Endothelial cell of umbilical vein (primary cell): ENCODE measurements at regions not wholly inside any gene's neighbourhood (a gene's known extent, or its start where the extent isn't known, plus 50 kb on each side); places are given as distances from the start of the nearest gene placed in this dataset.

Source experiments
- BruUV-seq: library from RNA; stranded (reverse); fragments of 400-500 nt; replicated peaks from 2 replicates; lab custom pipeline; 2021; lab: Mats Ljungman, UMichigan
- CTCF ChIA-PET: fragments of 300-600, 350-600 bp; sonication (Branson Sonifier 250); formaldehyde crosslinking; loops from one replicate; lab custom pipeline; 2021; ENCODE audit warnings: antibody characterized with exemption, inconsistent platforms; lab: Charles Lee
- POLR2A ChIA-PET: fragments of 300-600, 350-600 bp; sonication (Branson Sonifier 250); formaldehyde crosslinking; loops from one replicate; lab custom pipeline; 2021; ENCODE audit warnings: antibody characterized with exemption, inconsistent platforms; lab: Charles Lee
- DNase-seq: peaks from one replicate; pipeline ENCODE4 v3.0.0-alpha.2; 2011; ENCODE audit warnings: low read depth, low spot score
- FAIRE-seq: peaks from 2 replicates; lab custom pipeline; 2011; peaks lifted over from hg19 to GRCh38; lab: Jason Lieb, UNC
- H2AFZ ChIP-seq: 2 replicates; pipeline ENCODE4 v1.6.0; 2012; ENCODE audit warnings: low read depth, low read length, control low read depth, inconsistent platforms
- H3K27ac ChIP-seq: 2 replicates; pipeline ENCODE4 v1.5.1; 2011; ENCODE audit warnings: low read depth, mild to moderate bottlenecking, control low read depth, low read length, moderate library complexity; ENCODE audit not compliant: insufficient read depth
- H3K27me3 ChIP-seq, 2 experiments: 2 replicates each; pipeline versions ENCODE4 v1.6.0 to v1.6.1; 2011; ENCODE audit warnings: low read length in 2 of 2, mixed read lengths in 1 of 2; ENCODE audit not compliant: control insufficient read depth in 2 of 2, insufficient read depth in 2 of 2
- H3K36me3 ChIP-seq, 2 experiments: 2 replicates in 1 of 2; 3 replicates in 1 of 2; pipeline ENCODE4 v1.5.1; 2011; ENCODE audit warnings: low read length in 2 of 2, mild to moderate bottlenecking in 1 of 2, moderate library complexity in 1 of 2; ENCODE audit not compliant: control insufficient read depth in 2 of 2, insufficient read depth in 2 of 2; ENCODE audit errors: extremely low read depth in 1 of 2
- H3K4me1 ChIP-seq: 3 replicates; pipeline ENCODE4 v1.5.1; 2011; ENCODE audit warnings: mild to moderate bottlenecking, low read length; ENCODE audit not compliant: control insufficient read depth, insufficient read depth; ENCODE audit errors: extremely low read depth
- H3K4me2 ChIP-seq: 2 replicates; pipeline ENCODE4 v1.6.1; 2011; ENCODE audit warnings: low read length, control low read depth, mixed read lengths; ENCODE audit not compliant: insufficient read depth
- H3K4me3 ChIP-seq, 3 experiments: fragments of 200-600 bp in 1 of 3; sonication (generic), shearing (Covaris generic) in 1 of 3; replicated peaks in 1 of 3; 2 replicates each; pipeline ENCODE4 v1.5.1; 2011 to 2016; ENCODE audit warnings: control low read depth in 3 of 3, low read length in 3 of 3, mild to moderate bottlenecking in 2 of 3, inconsistent platforms in 1 of 3, low read depth in 1 of 3, moderate library complexity in 1 of 3; ENCODE audit not compliant: insufficient read depth in 1 of 3
- H3K79me2 ChIP-seq: 2 replicates; pipeline ENCODE4 v1.6.0; 2012; ENCODE audit warnings: low read length, inconsistent platforms; ENCODE audit not compliant: control insufficient read depth, insufficient read depth
- H3K9ac ChIP-seq: replicated peaks from 2 replicates; pipeline ENCODE3; 2011; ENCODE audit warnings: low read length, control low read depth; ENCODE audit not compliant: insufficient read depth; ENCODE audit errors: extremely low read depth
- H3K9me1 ChIP-seq: replicated peaks from 3 replicates; pipeline ENCODE4 v1.6.0; 2011; ENCODE audit warnings: mild to moderate bottlenecking, low read length; ENCODE audit not compliant: control insufficient read depth, insufficient read depth; ENCODE audit errors: extremely low read depth
- H3K9me3 ChIP-seq: replicated peaks from 2 replicates; pipeline ENCODE4 v1.5.1; 2012; ENCODE audit warnings: low read length, inconsistent platforms; ENCODE audit not compliant: control insufficient read depth, insufficient read depth
- H4K20me1 ChIP-seq: replicated peaks from 2 replicates; pipeline ENCODE3; 2011; ENCODE audit warnings: mild to moderate bottlenecking, low read length; ENCODE audit not compliant: control insufficient read depth, insufficient read depth; ENCODE audit errors: extremely low read depth
- EZH2 ChIP-seq: IDR thresholded peaks from 2 replicates; pipeline ENCODE4 v1.6.1; 2012; ENCODE audit warnings: borderline replicate concordance, low read depth, mild to moderate bottlenecking, moderate library complexity, low read length, inconsistent platforms; ENCODE audit not compliant: severe bottlenecking
- FOS ChIP-seq: IDR thresholded peaks from 2 replicates; pipeline ENCODE4 v1.6.1; 2011; ENCODE audit warnings: mild to moderate bottlenecking, low read length, moderate library complexity, borderline replicate concordance; ENCODE audit not compliant: insufficient read depth
- GATA2 ChIP-seq: IDR thresholded peaks from 2 replicates; pipeline ENCODE4 v1.7.0; 2011; ENCODE audit warnings: low read depth, mild to moderate bottlenecking, moderate library complexity, mixed read lengths, low read length; ENCODE audit not compliant: insufficient read length, insufficient read depth
- JUN ChIP-seq: IDR thresholded peaks from 2 replicates; pipeline ENCODE4 v1.6.1; 2011; ENCODE audit warnings: borderline replicate concordance, low read depth; ENCODE audit not compliant: insufficient read length, insufficient read depth
- MYC ChIP-seq: IDR thresholded peaks from one replicate; pipeline ENCODE4 v1.6.1; 2011; ENCODE audit warnings: mild to moderate bottlenecking, low read depth, low read length
- POLR2A ChIP-seq: IDR thresholded peaks from 2 replicates; pipeline ENCODE4 v1.6.1; 2012; ENCODE audit warnings: low read depth, mild to moderate bottlenecking, control low read depth, low read length
- POLR2AphosphoS5 ChIP-seq: IDR thresholded peaks from 2 replicates; pipeline ENCODE4 v1.6.1; 2012; ENCODE audit warnings: low read depth, mild to moderate bottlenecking, control low read depth, low read length, moderate library complexity; ENCODE audit not compliant: insufficient read depth
- dilution Hi-C: fragments of 300-500 bp; cut with MboI; formaldehyde crosslinking; loops from one replicate; pipeline ENCODE4 v1.15.0; 2019; ENCODE audit warnings: low sequenced_read_pairs; ENCODE audit not compliant: extremely low pct_ligation_motif_present
- intact Hi-C: fragments of 100-400 bp; cut with micrococcal nuclease; formaldehyde crosslinking; loops from one replicate; pipeline ENCODE4 v1.10.0; 2022
- TF ChIP-seq, protein P1 (sequence below): IDR thresholded peaks from 2 replicates; pipeline ENCODE4 v1.6.1; 2011; ENCODE audit not compliant: insufficient read depth, insufficient read length
- TF ChIP-seq, protein P2 (sequence below), 2 donors: IDR thresholded peaks; 1 replicate in 1 of 2; 2 replicates in 1 of 2; pipeline ENCODE4 v1.5.1; 2011; ENCODE audit warnings: low read length in 2 of 2, mild to moderate bottlenecking in 2 of 2, moderate library complexity in 2 of 2, control low read depth in 1 of 2, inconsistent platforms in 1 of 2, low read depth in 1 of 2; ENCODE audit not compliant: insufficient read depth in 1 of 2; ENCODE audit errors: extremely low read depth in 1 of 2

DNA sequence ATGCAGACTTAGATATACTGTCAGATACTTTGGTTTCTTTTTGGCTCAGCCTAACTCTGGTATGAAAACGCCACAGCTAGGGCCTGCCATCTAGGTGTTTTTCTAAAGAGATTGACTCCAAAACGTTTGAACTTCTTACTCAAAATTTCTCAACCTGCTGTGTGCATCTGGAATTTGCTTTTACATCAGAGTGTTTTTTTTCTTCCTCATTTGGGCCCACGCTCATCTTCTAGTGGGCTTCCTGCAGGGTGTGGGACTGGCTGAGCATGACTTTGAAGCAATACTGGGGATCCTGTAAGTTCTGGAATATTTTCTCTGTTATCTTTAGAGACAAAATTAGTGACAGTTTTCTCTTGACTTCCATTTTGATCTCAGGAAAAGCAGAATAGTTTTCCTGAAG is 117.8 kb downstream of the NR1D2 start:
- no peak overlapping the region for H3K27ac ChIP-seq
- no peaks in the 10 kb centered on the region for H3K79me2 ChIP-seq
- intact Hi-C loops = no loop called here
- H4K20me1 ChIP-seq = no peaks in the 10 kb centered on the region
- ChIA-PET CTCF (no interaction called here), POLR2A (no interaction called here)
- TF ChIP-seq POLR2AphosphoS5 (no peak), POLR2A (no peak), JUN (no peak), FOS (no peak), MYC (no peak), EZH2 (no peak), GATA2 (no peak)
- TF ChIP-seq, protein P1, sequence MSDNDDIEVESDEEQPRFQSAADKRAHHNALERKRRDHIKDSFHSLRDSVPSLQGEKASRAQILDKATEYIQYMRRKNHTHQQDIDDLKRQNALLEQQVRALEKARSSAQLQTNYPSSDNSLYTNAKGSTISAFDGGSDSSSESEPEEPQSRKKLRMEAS = no peak
- TF ChIP-seq, protein P2, sequence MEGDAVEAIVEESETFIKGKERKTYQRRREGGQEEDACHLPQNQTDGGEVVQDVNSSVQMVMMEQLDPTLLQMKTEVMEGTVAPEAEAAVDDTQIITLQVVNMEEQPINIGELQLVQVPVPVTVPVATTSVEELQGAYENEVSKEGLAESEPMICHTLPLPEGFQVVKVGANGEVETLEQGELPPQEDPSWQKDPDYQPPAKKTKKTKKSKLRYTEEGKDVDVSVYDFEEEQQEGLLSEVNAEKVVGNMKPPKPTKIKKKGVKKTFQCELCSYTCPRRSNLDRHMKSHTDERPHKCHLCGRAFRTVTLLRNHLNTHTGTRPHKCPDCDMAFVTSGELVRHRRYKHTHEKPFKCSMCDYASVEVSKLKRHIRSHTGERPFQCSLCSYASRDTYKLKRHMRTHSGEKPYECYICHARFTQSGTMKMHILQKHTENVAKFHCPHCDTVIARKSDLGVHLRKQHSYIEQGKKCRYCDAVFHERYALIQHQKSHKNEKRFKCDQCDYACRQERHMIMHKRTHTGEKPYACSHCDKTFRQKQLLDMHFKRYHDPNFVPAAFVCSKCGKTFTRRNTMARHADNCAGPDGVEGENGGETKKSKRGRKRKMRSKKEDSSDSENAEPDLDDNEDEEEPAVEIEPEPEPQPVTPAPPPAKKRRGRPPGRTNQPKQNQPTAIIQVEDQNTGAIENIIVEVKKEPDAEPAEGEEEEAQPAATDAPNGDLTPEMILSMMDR (IDR thresholded peaks at IDR 0.05; ENCODE audit: extremely low read depth in 1 of 2, insufficient read depth in 1 of 2, low read depth in 1 of 2, low read length in 2 of 2) = no peak
- FAIRE-seq = no peak
- no TSS peak for BruUV-seq
- no peak for DNase-seq
- no peaks in the 10 kb centered on the region for H3K27me3 ChIP-seq
- H3K9me3 ChIP-seq = no peaks in the 10 kb centered on the region
- dilution Hi-C loops = no loop called here
- no peaks in the 10 kb centered on the region for H3K36me3 ChIP-seq
- H3K9me1 ChIP-seq = no peaks in the 10 kb centered on the region
- no peak overlapping the region for H3K4me2 ChIP-seq
- no peak overlapping the region for H3K4me3 ChIP-seq
- no peak overlapping the region for H3K9ac ChIP-seq
- no peaks in the 10 kb centered on the region for H3K4me1 ChIP-seq
- no peak overlapping the region for H2AFZ ChIP-seq
